SU-DHL-6 (cell line): ENCODE measurements at regions not wholly inside any gene's neighbourhood (a gene's known extent, or its start where the extent isn't known, plus 50 kb on each side); places are given as distances from the start of the nearest gene placed in this dataset.
"Not testable (repeated sequence)": the region's sequence is repeated elsewhere in the genome, so short reads cannot be mapped to it uniquely, and the experiment has no call there.

Experiments
- EZH2phosphoT487 ChIP-seq: fragments of 200-600 bp; sonication (generic), shearing (Covaris generic); conservative IDR thresholded peaks from 2 replicates; pipeline ENCODE4 v1.6.1; 2018; ENCODE audit warnings: mild to moderate bottlenecking, antibody characterized with exemption, low read length, moderate library complexity, mixed read lengths
- TF ChIP-seq, protein P1 (sequence below): fragments of 200-600 bp; sonication (generic); IDR thresholded peaks from one replicate; pipeline ENCODE4 v1.5.1; 2017; ENCODE audit warnings: antibody characterized with exemption, mild to moderate bottlenecking, low read length, moderate library complexity; ENCODE audit not compliant: insufficient read depth, poor library complexity, severe bottlenecking

- TF ChIP-seq, protein P1, sequence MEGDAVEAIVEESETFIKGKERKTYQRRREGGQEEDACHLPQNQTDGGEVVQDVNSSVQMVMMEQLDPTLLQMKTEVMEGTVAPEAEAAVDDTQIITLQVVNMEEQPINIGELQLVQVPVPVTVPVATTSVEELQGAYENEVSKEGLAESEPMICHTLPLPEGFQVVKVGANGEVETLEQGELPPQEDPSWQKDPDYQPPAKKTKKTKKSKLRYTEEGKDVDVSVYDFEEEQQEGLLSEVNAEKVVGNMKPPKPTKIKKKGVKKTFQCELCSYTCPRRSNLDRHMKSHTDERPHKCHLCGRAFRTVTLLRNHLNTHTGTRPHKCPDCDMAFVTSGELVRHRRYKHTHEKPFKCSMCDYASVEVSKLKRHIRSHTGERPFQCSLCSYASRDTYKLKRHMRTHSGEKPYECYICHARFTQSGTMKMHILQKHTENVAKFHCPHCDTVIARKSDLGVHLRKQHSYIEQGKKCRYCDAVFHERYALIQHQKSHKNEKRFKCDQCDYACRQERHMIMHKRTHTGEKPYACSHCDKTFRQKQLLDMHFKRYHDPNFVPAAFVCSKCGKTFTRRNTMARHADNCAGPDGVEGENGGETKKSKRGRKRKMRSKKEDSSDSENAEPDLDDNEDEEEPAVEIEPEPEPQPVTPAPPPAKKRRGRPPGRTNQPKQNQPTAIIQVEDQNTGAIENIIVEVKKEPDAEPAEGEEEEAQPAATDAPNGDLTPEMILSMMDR: not testable (repeated sequence)
- not testable (repeated sequence) for TF ChIP-seq EZH2phosphoT487
Observed at GRCh38 chr12:67110345-67110744, 158.8 kb upstream of the CAND1 start.
